Smooth muscle cell (in vitro differentiated cells): ENCODE measurements at regions not wholly inside any gene's neighbourhood (a gene's known extent, or its start where the extent isn't known, plus 50 kb on each side); places are given as distances from the start of the nearest gene placed in this dataset.

Experiments used
- DNase-seq: peaks from one replicate; lab custom pipeline; 2025; ENCODE audit not compliant: unreplicated experiment; lab: John Stamatoyannopoulos, UW
- H2AFZ ChIP-seq: fragments of 200-600 bp; sonication (generic); 2 replicates; pipeline ENCODE4 v1.6.0; 2016; ENCODE audit warnings: antibody characterized with exemption, low read depth, mild to moderate bottlenecking
- H3F3A ChIP-seq: fragments of 200-600 bp; sonication (generic); 2 replicates; pipeline ENCODE4 v1.6.0; 2017; ENCODE audit warnings: antibody characterized with exemption, low read depth
- H3K27ac ChIP-seq: fragments of 200-600 bp; sonication (generic); 2 replicates; pipeline ENCODE4 v1.5.1; 2016; ENCODE audit warnings: low read depth, mild to moderate bottlenecking
- H3K27me3 ChIP-seq: fragments of 200-600 bp; sonication (generic); 2 replicates; pipeline ENCODE4 v1.6.1; 2016; ENCODE audit warnings: low read depth, mild to moderate bottlenecking
- H3K36me3 ChIP-seq: fragments of 200-600 bp; sonication (generic); 2 replicates; pipeline ENCODE4 v1.5.1; 2016; ENCODE audit warnings: low read depth
- H3K4me1 ChIP-seq: fragments of 200-600 bp; sonication (generic); 2 replicates; pipeline ENCODE4 v1.5.1; 2016; ENCODE audit warnings: low read depth
- H3K4me2 ChIP-seq: fragments of 200-600 bp; sonication (generic); 2 replicates; pipeline ENCODE4 v1.6.0; 2016; ENCODE audit warnings: mild to moderate bottlenecking
- H3K4me3 ChIP-seq: fragments of 200-600 bp; sonication (generic); 2 replicates; pipeline ENCODE4 v1.5.1; 2016; ENCODE audit warnings: mild to moderate bottlenecking
- H3K79me2 ChIP-seq: fragments of 200-600 bp; sonication (generic); 2 replicates; pipeline ENCODE4 v1.6.0; 2016; ENCODE audit warnings: low read depth, mild to moderate bottlenecking
- H3K9ac ChIP-seq: fragments of 200-600 bp; sonication (generic); 2 replicates; pipeline ENCODE4 v1.6.0; 2016; ENCODE audit warnings: low read depth
- H3K9me3 ChIP-seq: fragments of 200-600 bp; sonication (generic); replicated peaks from 2 replicates; pipeline ENCODE4 v1.5.1; 2016; ENCODE audit warnings: low read depth
- H4K20me1 ChIP-seq: fragments of 200-600 bp; sonication (generic); 2 replicates; pipeline ENCODE4 v1.6.0; 2016; ENCODE audit warnings: low read depth
- CTCF ChIP-seq: fragments of 200-600 bp; sonication (generic); IDR thresholded peaks from 2 replicates; pipeline ENCODE4 v1.5.1; 2017; ENCODE audit warnings: borderline replicate concordance, mild to moderate bottlenecking, antibody characterized with exemption; ENCODE audit not compliant: insufficient read depth, poor library complexity, severe bottlenecking
- WGBS: methylation state at CpG from one replicate; pipeline ENCODE4 v1.1.7; 2016; ENCODE audit warnings: low lambda C conversion rate; 5-methylcytosine and 5-hydroxymethylcytosine counted together

GRCh38 chr9:7523426-7524043, 276.0 kb downstream of the DMAC1 start:
- TF ChIP-seq CTCF: no peak
- Histone ChIP-seq H3K36me3 (no peaks in the 10 kb centered on the region), H3K79me2 (no peaks in the 10 kb centered on the region), H3F3A (no peaks in the 10 kb centered on the region), H3K27ac (no peak overlapping the region), H3K4me3 (no peak overlapping the region), H4K20me1 (no peaks in the 10 kb centered on the region), H3K9me3 (no peaks in the 10 kb centered on the region), H3K4me2 (no peak overlapping the region), H3K9ac (no peak overlapping the region), H3K4me1 (no peaks in the 10 kb centered on the region), H2AFZ (no peak overlapping the region), H3K27me3 (no peaks in the 10 kb centered on the region)
- DNase-seq: no peak
- 63% methylated on average over 5 of the region's 5 CpGs for WGBS

GRCh38 chr9:7520396-7520795, 279.2 kb downstream of the DMAC1 start:
- Histone ChIP-seq H3K36me3 (no peaks in the 10 kb centered on the region), H3K9ac (no peak overlapping the region), H3K27me3 (no peaks in the 10 kb centered on the region), H3K27ac (no peak overlapping the region), H3K9me3 (no peaks in the 10 kb centered on the region), H3K4me1 (no peaks in the 10 kb centered on the region), H2AFZ (no peak overlapping the region), H3K4me2 (no peak overlapping the region), H3F3A (no peaks in the 10 kb centered on the region), H4K20me1 (no peaks in the 10 kb centered on the region), H3K4me3 (no peak overlapping the region), H3K79me2 (no peaks in the 10 kb centered on the region)
- no peak for TF ChIP-seq CTCF
- 76% methylated on average over 5 of the region's 5 CpGs for WGBS
- no peak for DNase-seq

- Histone ChIP-seq H3K9me3 (no peaks in the 10 kb centered on the region), H3K79me2 (no peaks in the 10 kb centered on the region), H2AFZ (no peak overlapping the region), H3K9ac (no peak overlapping the region), H3K36me3 (no peaks in the 10 kb centered on the region), H3K4me2 (no peak overlapping the region), H3K4me3 (no peak overlapping the region), H3K27me3 (no peaks in the 10 kb centered on the region), H4K20me1 (no peaks in the 10 kb centered on the region), H3K4me1 (no peaks in the 10 kb centered on the region), H3K27ac (no peak overlapping the region), H3F3A (no peaks in the 10 kb centered on the region)
- 74% methylated on average over 2 of the region's 2 CpGs for WGBS
- TF ChIP-seq CTCF: no peak
- DNase-seq: no peak
These were observed 283.2 kb downstream of the DMAC1 start for GRCh38 chr9:7516376-7516775.

- 78% methylated on average over 7 of the region's 7 CpGs for WGBS
- no peak overlapping the region for H3K4me2 ChIP-seq
- no peak for TF ChIP-seq CTCF
These were observed 289.4 kb downstream of the DMAC1 start for GRCh38 chr9:7510199-7510598.

More at GRCh38 chr9:7510199-7510598, 289.4 kb downstream of the DMAC1 start:
- no peak overlapping the region for H3K4me3 ChIP-seq
- no peaks in the 10 kb centered on the region for H3K27me3 ChIP-seq
- no peaks in the 10 kb centered on the region for H3K4me1 ChIP-seq
- no peak overlapping the region for H2AFZ ChIP-seq
- H4K20me1 ChIP-seq: no peaks in the 10 kb centered on the region
- no peaks in the 10 kb centered on the region for H3K79me2 ChIP-seq
- H3K9me3 ChIP-seq: no peaks in the 10 kb centered on the region
- H3K36me3 ChIP-seq: no peaks in the 10 kb centered on the region
- DNase-seq: no peak
- H3K9ac ChIP-seq: no peak overlapping the region
- no peak overlapping the region for H3K27ac ChIP-seq
- no peaks in the 10 kb centered on the region for H3F3A ChIP-seq
